ENCODE measurements at regions not wholly inside any gene's neighbourhood (a gene's known extent, or its start where the extent isn't known, plus 50 kb on each side); places are given as distances from the start of the nearest gene placed in this dataset.

DNA sequence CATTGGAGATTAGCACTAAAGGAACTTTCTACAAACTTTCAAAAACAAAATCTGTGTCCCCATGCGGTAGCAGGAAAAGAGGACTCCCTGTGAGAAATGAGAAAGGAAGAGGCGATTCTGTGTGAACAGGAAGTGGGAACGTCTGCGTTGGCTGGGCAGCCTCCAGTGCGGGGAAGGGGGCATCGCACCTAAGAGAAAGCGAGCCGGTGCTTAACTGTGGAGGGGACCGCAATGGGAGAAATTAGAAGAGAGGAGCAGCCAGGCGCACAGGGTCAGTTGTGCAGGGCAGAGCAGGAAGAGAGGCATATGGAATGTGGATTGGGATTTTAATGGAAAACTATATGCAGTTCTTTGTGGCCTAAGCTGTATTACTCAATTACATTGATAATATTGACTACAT is 77.4 kb upstream of the DOCK9 start:
- no peak for DNase-seq (ENCODE audit: low read depth)

DNA sequence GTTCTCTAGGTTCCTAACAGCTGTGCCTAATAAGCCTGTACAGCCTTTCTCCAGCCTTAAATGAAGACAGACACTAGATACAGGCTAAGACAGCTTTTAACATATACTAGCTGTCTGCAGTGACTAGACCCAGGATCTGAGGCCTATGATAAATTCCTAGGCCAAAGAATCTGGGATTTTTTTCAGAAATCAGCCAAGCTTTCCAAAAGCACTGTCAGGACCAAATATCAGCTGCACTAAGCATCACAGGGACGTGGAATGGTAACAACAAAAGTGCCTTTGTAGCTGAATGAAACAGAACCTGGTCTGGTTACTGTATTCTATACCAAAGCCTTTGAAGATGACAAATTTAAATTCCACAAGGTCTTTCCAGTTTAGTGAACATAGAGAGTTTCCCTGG is 77.9 kb upstream of the DOCK9 start:
- DNase-seq (ENCODE audit: low read depth): no peak

DNA sequence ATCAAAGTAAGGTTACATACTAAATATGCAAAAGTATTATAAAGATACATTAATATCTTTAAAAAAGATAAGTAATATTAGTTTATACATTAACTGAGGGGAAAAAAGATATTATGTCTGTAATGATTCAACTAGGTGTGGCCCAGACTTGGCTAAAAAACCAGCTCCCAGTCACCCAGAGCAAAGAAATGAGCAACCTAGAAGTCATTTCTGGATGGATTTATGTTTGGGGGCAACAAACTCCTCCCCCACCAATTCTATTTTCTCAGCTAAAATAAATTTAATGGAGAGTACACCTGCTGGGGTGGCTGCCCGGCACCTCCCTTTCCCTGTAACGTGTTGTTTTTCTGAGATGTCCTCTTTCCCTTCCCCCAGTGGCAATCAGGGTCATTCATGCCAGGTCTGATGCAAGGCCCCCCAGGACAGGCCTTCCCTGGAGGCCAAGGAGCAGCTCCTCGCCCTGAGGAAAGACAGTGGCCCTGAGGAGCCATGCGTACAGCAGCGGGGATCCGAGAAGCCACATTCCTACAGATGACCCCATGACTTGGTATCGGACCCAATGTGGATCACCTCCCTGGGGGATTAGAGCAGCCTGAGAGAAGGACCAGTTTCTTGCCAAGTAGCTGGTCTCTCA is 78.6 kb upstream of the DOCK9 start:
- DNase-seq (ENCODE audit: low read depth): no peak

DNA sequence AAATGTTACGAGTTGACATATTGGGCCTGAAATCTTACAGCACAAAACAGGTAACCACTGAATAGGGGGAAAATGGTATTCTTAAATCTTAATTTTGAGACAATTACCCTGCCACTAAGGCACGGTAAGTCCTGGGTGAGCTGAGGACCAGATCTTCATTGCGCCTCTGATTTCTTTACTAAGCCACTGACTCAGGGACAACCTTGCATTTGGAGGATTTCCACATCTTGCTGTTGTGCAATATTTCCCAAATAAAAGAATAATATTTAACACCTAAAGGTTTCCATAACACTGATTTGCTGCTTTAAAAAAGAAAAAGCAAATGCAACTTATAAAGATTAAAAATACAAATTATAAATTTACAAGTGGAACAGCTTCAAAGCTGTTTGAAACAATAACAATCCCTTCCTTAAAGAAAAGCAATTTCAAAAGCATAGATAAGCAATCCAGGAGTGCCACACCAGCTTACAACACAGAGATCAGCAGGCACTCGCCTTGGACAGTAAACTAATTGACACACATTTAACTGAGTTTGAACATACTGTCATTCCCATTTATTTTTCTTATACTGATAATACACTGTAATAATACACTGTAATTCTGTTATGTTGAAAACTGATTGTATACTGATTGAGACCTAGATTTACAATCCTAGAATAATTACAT is 79.6 kb upstream of the DOCK9 start:
- peak; percentile 64 for DNase-seq (ENCODE audit: low read depth)

DNA sequence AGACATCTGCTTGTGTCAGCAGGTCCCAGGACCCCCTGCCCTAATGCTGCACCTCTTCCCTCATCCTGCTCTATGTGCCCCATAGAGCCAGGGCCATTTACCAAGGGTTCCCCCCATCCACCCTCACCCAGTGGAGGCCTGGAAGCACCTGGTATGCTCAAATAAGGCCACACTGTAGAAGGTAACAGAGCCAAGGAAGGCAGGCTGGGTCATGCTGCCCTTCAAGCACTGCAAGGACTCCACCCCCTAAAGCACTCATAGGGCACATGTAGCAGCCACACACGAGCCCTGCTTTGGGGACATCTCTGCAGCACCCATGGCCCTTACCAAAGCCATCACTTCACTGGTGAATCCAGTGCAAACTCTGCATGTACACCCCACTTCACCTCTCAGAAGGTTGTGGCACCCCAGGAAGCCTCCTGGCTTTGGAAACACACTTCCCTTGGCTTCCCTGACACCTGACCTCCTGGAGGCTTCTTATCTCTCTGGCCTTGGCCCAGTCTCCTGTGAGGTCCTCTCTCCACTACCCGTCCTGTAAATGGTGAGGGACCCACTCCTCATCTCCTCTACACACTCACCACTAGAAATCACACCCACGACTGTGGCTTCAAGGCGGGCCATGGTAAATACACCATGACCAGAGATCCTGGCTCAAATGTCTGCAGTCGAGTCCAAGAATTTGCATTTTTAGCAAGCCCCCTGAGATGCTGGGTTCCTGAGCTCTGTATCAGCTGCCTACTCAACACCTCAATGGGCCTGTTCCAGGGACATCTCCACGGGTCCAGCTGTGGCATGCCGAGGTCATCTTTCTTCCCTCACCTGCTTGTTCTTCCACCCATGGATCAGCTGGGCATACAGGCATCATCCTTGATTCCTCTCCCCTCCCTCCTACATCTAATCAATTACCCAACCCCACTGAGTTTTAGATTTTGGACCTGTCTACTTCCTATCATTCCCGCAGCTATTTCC is 80.9 kb upstream of the DOCK9 start:
- DNase-seq (ENCODE audit: low read depth): no peak

DNA sequence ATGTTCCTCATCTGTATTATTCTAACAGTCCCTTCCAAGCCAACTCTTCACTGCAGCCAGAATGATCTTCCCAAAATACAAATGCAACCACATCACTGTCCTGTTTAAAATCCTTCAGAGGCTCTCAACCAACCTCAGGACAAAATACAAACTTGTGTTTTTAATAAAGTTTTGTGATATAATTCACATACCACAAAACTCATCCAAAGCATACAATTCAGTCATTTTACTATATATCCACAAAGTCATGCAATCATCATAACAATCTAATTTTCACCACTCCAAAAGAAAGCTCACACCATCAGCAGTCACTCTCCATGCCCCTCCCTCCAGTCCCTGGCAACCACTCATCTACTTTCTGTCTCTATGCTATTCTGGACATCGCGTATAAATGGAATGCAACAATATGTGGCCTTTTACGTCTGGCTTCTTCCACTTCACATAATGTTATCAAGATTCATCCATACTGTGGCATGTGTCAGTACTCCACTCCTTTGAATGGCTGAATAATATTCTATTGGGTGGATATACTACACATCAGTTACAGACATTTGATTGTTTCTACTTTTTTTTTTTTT is 81.7 kb upstream of the DOCK9 start:
- DNase-seq (ENCODE audit: low read depth): no peak

DNA sequence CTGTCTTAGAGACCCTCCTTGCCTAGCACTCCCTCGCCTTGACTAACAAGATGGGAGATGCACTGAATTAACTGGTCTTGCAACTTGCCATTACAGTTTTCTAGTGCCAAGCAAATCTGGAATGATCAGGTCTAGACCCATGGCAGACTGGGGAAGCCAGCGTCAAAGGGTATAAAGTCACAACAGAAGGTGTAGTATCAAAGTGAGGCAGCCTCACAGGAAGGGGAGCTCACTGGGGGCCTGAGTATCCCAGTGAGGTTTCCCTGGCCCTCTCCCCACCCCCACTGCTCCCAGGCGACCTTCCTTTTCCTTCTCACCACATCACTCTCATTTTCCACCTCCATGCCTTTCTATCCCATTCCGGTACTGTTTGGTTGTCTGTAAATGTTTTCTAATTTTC is 83.5 kb upstream of the DOCK9 start:
- DNase-seq (ENCODE audit: low read depth): no peak

DNA sequence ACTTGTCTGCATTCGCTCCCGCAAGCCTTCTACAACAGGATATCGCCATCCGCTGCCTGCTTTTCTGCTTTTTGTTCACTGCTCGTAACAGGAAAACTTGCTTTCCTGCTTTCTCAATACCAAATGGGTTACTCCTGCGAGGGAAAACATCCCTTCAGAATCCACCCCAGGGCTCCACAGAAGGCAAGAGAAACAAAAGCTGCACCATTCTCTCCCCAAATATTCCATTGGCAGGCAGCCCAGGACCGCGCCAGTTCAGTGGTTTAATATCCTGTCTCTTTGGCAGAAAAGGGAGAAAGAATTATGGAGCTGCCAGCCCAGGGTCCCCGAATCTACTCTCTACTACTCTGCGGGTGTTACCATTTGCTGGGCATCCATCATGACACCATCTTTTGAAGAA is 84.7 kb upstream of the DOCK9 start:
- peak; percentile 74 for DNase-seq (ENCODE audit: low read depth)

DNA sequence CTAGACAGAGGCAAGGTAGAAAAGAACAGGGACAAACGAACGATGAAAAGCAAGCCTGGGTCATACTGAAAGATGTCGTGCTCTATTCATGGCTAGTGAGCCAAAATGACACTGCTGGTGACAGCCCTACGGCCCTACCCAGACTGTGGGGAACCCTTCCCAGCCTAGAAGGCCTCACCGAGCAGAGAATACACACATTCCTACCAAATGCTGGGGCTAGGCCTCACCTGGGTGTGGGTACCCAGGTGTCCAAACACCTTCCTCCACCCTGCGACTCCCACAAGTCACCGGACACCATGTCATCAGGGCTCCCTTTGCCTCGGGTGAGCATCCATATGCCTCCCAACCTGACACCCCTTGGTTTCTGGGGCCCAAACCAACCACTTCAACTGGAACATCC is 85.3 kb upstream of the DOCK9 start:
- DNase-seq (ENCODE audit: low read depth): no peak

DNA sequence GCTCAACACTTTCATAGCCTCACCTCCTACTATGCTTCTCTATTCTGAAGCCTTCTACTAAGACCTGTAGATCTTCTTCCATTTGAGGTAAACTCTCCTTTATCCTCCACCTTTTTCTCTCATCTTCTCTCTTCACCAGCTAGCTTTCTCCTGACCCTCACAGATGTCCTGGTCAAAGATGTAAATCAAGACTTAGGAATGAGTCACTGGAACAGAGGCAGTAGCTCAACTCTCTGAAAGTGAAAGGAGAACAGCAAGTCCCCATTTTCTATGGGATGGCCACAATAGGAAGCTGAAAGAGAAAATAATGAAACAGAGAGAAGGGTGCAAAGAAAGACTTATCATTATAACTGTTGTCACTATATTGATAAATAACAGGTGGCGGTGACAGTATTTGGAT is 86.1 kb upstream of the DOCK9 start:
- DNase-seq (ENCODE audit: low read depth): no peak

DNA sequence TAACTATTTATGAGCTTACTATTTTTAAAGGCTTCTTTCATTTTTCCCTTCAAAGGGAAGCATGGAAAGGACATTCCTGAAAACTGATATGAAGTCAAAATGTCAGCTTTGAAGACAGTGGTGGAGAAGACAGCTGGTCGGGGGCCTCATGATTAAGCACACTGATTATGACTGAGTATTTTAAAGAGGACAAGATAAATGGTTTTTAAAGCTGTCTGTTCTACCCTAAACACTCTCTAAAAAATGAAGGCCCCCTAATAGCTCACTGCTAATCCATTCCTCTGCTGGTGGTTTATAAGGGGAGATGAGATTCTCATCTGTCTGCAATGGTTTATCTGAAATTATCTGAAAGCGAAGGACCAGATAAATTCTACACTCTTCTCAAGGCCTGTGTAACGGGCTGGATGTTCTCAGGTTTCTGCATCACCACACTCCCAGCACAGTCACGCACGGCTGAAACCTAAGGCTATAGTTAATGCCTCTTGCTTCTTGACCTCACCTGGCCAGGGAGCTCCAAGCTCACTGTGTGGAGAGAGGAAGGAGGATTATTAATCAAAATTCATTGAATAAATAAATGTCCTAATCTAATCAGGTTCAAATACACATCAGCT is 86.9 kb upstream of the DOCK9 start:
- no peak for DNase-seq (ENCODE audit: low read depth)

DNA sequence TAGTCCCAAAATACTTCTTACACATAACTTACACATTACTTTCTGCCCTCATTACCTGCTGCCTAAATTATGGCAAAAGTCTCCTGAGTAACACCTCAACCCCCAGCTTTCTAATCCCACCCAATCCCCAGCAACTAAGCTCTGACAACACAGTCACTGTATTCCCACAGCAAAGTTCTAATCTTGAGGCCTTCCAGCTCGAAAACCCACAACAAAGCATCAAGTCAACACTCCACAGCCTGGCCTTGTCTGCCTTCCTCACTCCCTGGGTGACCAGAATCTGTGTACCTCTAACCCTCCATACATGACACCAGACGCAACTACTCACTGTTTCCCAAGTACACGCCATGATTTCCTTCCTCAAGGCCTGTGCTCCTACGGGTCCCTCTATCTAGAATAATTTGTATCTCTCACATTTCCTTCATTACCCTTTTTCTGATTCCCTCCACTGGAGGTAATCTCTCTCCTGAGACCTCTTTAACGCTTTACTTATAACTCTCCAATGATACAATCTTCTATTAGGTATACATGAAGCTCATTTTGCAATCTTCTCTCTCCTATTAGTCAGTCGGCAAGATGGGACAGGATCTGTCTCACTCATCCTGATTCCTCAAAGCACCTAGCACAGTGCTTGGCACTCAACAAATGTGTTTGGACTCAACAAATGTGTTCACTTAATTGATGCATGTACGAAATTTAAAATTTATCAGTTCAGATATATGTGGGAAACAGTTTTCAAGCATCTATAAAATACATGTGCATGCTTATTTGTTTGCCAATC is 87.6 kb upstream of the DOCK9 start:
- no peak for DNase-seq (ENCODE audit: low read depth)

DNA sequence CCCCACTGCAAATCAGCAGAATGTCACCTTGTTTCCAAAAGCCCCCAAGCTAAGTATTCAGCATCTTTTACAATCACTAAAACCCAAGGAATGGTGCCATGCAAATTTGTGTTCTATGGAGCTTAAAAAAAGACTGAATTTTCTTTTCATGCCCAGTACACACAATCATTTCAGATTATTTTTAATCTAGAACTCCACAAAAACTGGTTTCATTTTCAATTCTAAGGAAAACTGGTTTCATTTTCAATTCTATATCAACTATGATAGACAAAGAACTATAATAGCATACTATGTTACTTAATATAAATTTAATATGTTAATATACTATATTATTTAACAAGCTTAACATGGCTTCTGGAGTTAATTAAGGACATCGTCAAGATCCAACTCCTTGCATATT is 88.4 kb upstream of the DOCK9 start:
- DNase-seq (ENCODE audit: low read depth): no peak

DNA sequence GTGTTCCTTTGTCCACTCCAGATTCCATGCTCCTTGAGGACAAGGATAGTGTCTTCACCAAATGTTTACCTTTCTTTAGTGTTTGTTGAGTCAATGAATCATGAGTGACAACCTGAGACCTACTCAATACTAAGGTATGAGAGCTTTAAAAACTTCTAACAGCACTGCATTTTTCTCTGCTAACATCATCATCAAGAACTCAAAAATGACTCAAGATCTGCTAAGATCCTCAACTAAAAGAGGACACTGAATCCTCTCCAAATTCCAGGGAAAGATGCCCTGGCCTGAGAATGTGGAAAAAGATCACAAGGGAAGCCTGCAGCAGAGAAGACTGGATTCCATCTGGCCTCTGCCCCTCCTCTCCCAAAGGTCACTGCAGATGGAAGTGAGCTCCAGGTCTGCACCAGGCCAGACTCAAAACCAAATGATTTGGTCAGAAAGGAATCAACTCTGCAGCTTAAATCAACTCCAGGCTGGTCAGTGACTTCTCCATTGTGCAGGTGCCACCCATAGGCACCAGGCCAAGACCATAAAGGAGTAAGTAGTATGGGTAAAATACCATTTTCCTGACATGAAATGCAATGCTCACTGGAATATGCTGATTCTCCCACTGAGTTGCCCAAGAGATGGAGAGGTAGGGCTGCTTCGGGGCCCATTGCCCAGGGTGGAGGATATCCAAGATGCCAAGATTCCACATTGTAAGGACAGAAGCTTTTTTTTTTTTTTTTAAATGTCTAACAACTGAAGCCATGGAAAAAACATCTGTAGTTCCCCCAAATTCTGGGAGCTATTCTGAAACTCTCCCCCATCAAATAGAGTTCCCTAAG is 89.5 kb upstream of the DOCK9 start:
- peak; percentile 69 for DNase-seq (ENCODE audit: low read depth)

DNA sequence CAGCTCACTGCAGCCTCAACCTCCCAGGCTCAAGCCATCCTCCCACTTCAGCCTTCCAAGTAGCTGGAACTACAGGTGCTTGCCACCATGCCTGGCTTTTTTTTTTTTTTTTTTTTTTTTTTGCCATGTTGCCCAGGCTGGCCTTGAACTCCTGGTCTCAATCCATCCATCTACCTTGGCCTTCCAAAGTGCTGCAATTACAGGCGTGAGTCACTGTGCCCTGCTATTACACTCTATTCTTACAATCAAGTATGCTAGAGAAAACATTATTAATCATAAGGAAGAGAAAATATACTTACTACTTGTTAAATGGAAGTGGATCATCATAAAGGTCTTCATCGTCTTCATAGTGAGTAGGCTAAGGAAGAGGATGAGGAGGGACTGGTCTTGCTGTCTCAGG is 93.3 kb upstream of the DOCK9 start:
- no peak for DNase-seq (ENCODE audit: low read depth)

DNA sequence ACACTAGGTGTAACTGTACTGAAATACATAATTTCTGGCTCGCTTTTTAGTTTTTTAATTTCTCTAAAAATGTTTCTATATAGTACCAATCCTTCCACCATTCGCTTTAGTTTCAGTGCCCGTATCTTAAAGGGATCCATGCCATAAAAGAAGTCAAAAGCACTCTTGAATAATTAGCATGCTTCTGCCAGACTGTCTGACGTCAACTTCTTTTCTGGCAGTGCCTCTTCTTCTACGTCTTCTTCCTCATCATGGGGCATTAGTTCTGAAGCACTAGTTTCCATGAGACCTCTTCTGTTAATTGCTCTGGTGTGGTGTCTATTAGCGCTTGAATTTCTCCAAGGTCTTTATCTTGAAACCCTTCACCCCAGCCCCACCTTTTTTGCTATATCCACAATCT is 93.8 kb upstream of the DOCK9 start:
- no peak for DNase-seq (ENCODE audit: low read depth)

DNA sequence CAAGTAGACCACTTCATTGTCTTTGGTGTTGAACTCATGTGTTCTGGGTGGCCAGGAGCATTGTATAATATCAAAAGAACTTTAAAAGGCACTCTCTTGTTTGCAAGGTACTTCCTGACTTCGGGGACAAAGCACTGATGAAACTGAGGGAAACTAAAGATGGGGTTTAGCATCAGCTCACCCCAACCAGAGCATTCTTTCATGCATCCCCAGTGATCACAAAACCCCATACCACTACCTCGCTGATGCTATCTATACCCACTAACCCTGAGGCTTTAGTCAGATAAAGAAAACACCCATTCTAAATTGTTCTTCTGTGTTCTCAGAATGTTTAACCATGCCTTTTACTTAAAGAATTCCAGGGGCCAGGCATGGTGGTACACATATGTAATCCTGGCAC is 94.5 kb upstream of the DOCK9 start:
- DNase-seq (ENCODE audit: low read depth): no peak

DNA sequence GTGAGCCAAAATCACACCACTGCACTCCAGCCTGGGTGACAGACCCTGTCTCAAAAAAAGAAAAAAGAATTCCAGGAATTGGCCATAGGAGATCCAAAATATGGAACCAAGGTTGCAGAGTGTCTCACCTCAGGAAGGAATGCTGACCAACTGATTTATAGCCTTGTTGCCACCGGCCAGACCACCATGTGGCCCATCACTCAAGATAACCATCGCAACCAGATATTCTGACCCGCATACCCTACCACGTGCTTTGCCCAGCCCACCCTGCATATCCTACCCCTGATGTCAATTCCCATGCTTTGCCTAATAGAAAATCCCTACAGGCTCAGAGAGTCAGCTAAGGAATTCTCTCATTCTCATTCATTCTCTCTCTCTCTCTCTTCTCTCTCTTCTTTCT is 95.1 kb upstream of the DOCK9 start:
- no peak for DNase-seq (ENCODE audit: low read depth)

DNA sequence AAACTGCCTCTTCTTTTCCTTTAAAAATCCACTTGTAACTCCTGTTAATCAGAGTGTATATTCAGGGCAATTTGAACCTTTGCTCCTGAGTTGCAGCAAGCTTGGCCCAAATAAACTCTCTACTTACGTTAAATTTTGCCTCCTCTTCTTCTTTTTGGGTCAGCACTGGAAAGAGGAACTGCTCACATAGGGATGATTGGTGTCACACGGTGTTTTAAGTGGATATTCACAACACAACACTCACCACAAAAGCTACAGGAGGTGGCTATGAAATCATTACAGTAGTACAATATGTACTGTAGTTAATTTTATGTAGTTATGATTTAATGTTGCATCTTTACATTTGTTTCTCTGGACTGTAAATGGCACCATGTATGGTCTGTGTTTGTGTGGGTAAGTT is 96.8 kb upstream of the DOCK9 start:
- DNase-seq (ENCODE audit: low read depth): no peak

All from fibroblast of gingiva (primary cell).